Mesenchymal stem cell (in vitro differentiated cells and primary cell): ENCODE measurements at regions not wholly inside any gene's neighbourhood (a gene's known extent, or its start where the extent isn't known, plus 50 kb on each side); places are given as distances from the start of the nearest gene placed in this dataset.

Source experiments
- DNase-seq: peaks from one replicate; pipeline ENCODE4 v3.0.0-alpha.2; 2013
- H2AFZ ChIP-seq: one replicate; pipeline ENCODE4 v1.6.1; 2013; ENCODE audit warnings: low read depth, mild to moderate bottlenecking, control low read depth, inconsistent platforms, low read length, moderate library complexity
- H2AK5ac ChIP-seq: 2 replicates; pipeline ENCODE4 v1.6.1; 2013; ENCODE audit warnings: low read length, moderate library complexity, mild to moderate bottlenecking, inconsistent platforms; ENCODE audit not compliant: severe bottlenecking
- H2BK120ac ChIP-seq: one replicate; pipeline ENCODE4 v1.6.1; 2013; ENCODE audit warnings: low read depth, mild to moderate bottlenecking, inconsistent platforms, low read length, moderate library complexity
- H2BK12ac ChIP-seq, 2 experiments: one replicate each; pipeline ENCODE4 v1.6.1; 2013; ENCODE audit warnings: inconsistent platforms in 2 of 2, low read length in 2 of 2, mild to moderate bottlenecking in 2 of 2, moderate library complexity in 2 of 2, control low read depth in 1 of 2
- H2BK15ac ChIP-seq: one replicate; pipeline ENCODE4 v1.6.1; 2013; ENCODE audit warnings: mild to moderate bottlenecking, low read depth, inconsistent platforms; ENCODE audit not compliant: poor library complexity, severe bottlenecking
- H2BK5ac ChIP-seq: 2 replicates; pipeline ENCODE4 v1.6.1; 2013; ENCODE audit warnings: low read depth, mild to moderate bottlenecking, low read length, control low read depth, inconsistent platforms; ENCODE audit not compliant: poor library complexity, severe bottlenecking
- H3K14ac ChIP-seq, 2 experiments: one replicate each; pipeline ENCODE4 v1.6.1; 2013; ENCODE audit warnings: inconsistent platforms in 2 of 2, low read length in 2 of 2, control low read depth in 1 of 2, mild to moderate bottlenecking in 1 of 2, moderate library complexity in 1 of 2
- H3K18ac ChIP-seq, 2 experiments: one replicate each; pipeline ENCODE4 v1.6.1; 2013; ENCODE audit warnings: inconsistent platforms in 2 of 2, low read length in 2 of 2, control low read depth in 1 of 2, low read depth in 1 of 2, mild to moderate bottlenecking in 1 of 2
- H3K23ac ChIP-seq, 2 experiments: one replicate each; pipeline ENCODE4 v1.6.1; 2013; ENCODE audit warnings: inconsistent platforms in 2 of 2, low read length in 2 of 2, mild to moderate bottlenecking in 2 of 2, moderate library complexity in 2 of 2, control low read depth in 1 of 2
- H3K27ac ChIP-seq: 2 replicates; pipeline ENCODE4 v1.5.1; 2013; ENCODE audit warnings: mild to moderate bottlenecking, moderate library complexity, low read length, control low read depth, inconsistent platforms; ENCODE audit not compliant: poor library complexity, severe bottlenecking
- H3K27me3 ChIP-seq, 2 experiments: 2 replicates each; pipeline versions ENCODE4 v1.6.1 to v1.7.0; 2013; ENCODE audit warnings: low read length in 2 of 2, mild to moderate bottlenecking in 2 of 2, moderate library complexity in 2 of 2, control low read depth in 1 of 2, inconsistent platforms in 1 of 2; ENCODE audit not compliant: control insufficient read depth in 1 of 2, insufficient read depth in 1 of 2
- H3K36me3 ChIP-seq, 2 experiments: 2 replicates each; pipeline versions ENCODE4 v1.6.1 to v1.7.0; 2013; ENCODE audit warnings: low read length in 2 of 2, control low read depth in 1 of 2, inconsistent platforms in 1 of 2, low read depth in 1 of 2, mild to moderate bottlenecking in 1 of 2; ENCODE audit not compliant: insufficient read depth in 2 of 2, control insufficient read depth in 1 of 2
- H3K4ac ChIP-seq, 2 experiments: one replicate each; pipeline ENCODE4 v1.6.1; 2013; ENCODE audit warnings: inconsistent platforms in 2 of 2, low read length in 2 of 2, mild to moderate bottlenecking in 2 of 2, moderate library complexity in 2 of 2, control low read depth in 1 of 2, low read depth in 1 of 2
- H3K4me1 ChIP-seq: 2 replicates; pipeline ENCODE4 v1.6.1; 2013; ENCODE audit warnings: low read depth, low read length, control low read depth; ENCODE audit not compliant: control insufficient read depth, insufficient read depth
- H3K4me2 ChIP-seq: 2 replicates; pipeline ENCODE4 v1.6.1; 2013; ENCODE audit warnings: low read length, mild to moderate bottlenecking, inconsistent platforms; ENCODE audit not compliant: poor library complexity, severe bottlenecking
- H3K4me3 ChIP-seq, 2 experiments: 2 replicates each; pipeline versions ENCODE4 v1.5.1 to v1.7.0; 2013; ENCODE audit warnings: low read length in 2 of 2, mild to moderate bottlenecking in 2 of 2, control low read depth in 1 of 2, low read depth in 1 of 2; ENCODE audit not compliant: insufficient read depth in 1 of 2
- H3K79me1 ChIP-seq: replicated peaks from 2 replicates; pipeline ENCODE4 v1.6.1; 2013; ENCODE audit warnings: mild to moderate bottlenecking, control low read depth, low read length, inconsistent platforms; ENCODE audit not compliant: poor library complexity, severe bottlenecking
- H3K9ac ChIP-seq: 2 replicates; pipeline ENCODE4 v1.7.0; 2013; ENCODE audit warnings: mild to moderate bottlenecking, low read length, moderate library complexity
- H3K9me3 ChIP-seq: 2 replicates; pipeline ENCODE4 v1.7.0; 2013; ENCODE audit warnings: mild to moderate bottlenecking, low read length; ENCODE audit not compliant: control insufficient read depth
- H4K8ac ChIP-seq: one replicate; pipeline ENCODE4 v1.6.1; 2013; ENCODE audit warnings: inconsistent platforms, mild to moderate bottlenecking, low read length, moderate library complexity
- H4K91ac ChIP-seq: one replicate; pipeline ENCODE4 v1.6.1; 2013; ENCODE audit warnings: mild to moderate bottlenecking, low read length, inconsistent platforms
- WGBS: methylation state at CpG from one replicate; pipeline ENCODE4 v1.1.7; 2013; ENCODE audit warnings: mixed read lengths; 5-methylcytosine and 5-hydroxymethylcytosine counted together

GRCh38 chr6:92840246-92840930 is 579.0 kb downstream of the EPHA7 start:
- Histone ChIP-seq H2BK15ac (no peak overlapping the region), H3K79me1 (no peaks in the 10 kb centered on the region), H3K18ac (no peak overlapping the region), H2AFZ (no peak overlapping the region), H2BK120ac (no peak overlapping the region), H4K8ac (no peak overlapping the region), H3K14ac (no peak overlapping the region), H2BK5ac (no peak overlapping the region), H2BK12ac (no peak overlapping the region), H3K27ac (no peak overlapping the region), H3K4ac (no peak overlapping the region), H2AK5ac (no peak overlapping the region), H3K4me3 (no peak overlapping the region), H3K4me2 (no peak overlapping the region), H3K9me3 (no peaks in the 10 kb centered on the region), H3K36me3 (no peaks in the 10 kb centered on the region), H3K4me1 (no peaks in the 10 kb centered on the region), H3K9ac (no peak overlapping the region), H3K27me3 (no peaks in the 10 kb centered on the region), H4K91ac (no peak overlapping the region), H3K23ac (no peak overlapping the region)
- DNase-seq: peak; percentile 55
- WGBS: 20% methylated on average over 1 of the region's 4 CpGs

- Histone ChIP-seq H3K4ac (no peak overlapping the region), H3K79me1 (no peaks in the 10 kb centered on the region), H3K27me3 (no peaks in the 10 kb centered on the region), H2AK5ac (no peak overlapping the region), H3K9me3 (no peaks in the 10 kb centered on the region), H2BK15ac (no peak overlapping the region), H3K4me2 (no peak overlapping the region), H2BK5ac (no peak overlapping the region), H3K36me3 (no peaks in the 10 kb centered on the region), H3K18ac (no peak overlapping the region), H3K23ac (no peak overlapping the region), H3K4me1 (no peaks in the 10 kb centered on the region), H2BK120ac (no peak overlapping the region), H3K14ac (no peak overlapping the region), H4K91ac (no peak overlapping the region), H2AFZ (no peak overlapping the region), H3K4me3 (no peak overlapping the region), H3K9ac (no peak overlapping the region), H2BK12ac (no peak overlapping the region), H3K27ac (no peak overlapping the region), H4K8ac (no peak overlapping the region)
- WGBS: no CpG with 5 or more reads among the region's 1 CpG
- no peak for DNase-seq
Measured at GRCh38 chr6:92828788-92829187, 590.6 kb downstream of the EPHA7 start.

GRCh38 chr6:92827104-92827503 is 592.3 kb downstream of the EPHA7 start:
- Histone ChIP-seq H3K4ac (no peak overlapping the region), H3K27ac (no peak overlapping the region), H3K23ac (no peak overlapping the region), H2BK120ac (no peak overlapping the region), H3K14ac (no peak overlapping the region), H2BK12ac (no peak overlapping the region), H3K4me1 (no peaks in the 10 kb centered on the region), H2BK15ac (no peak overlapping the region), H3K4me3 (no peak overlapping the region), H3K18ac (no peak overlapping the region), H2AK5ac (no peak overlapping the region), H3K36me3 (no peaks in the 10 kb centered on the region), H3K9ac (no peak overlapping the region), H4K91ac (no peak overlapping the region), H4K8ac (no peak overlapping the region), H3K4me2 (no peak overlapping the region), H3K27me3 (no peaks in the 10 kb centered on the region), H3K9me3 (no peaks in the 10 kb centered on the region), H2AFZ (no peak overlapping the region), H3K79me1 (no peaks in the 10 kb centered on the region), H2BK5ac (no peak overlapping the region)
- WGBS: 67% methylated on average over 1 of the region's 2 CpGs
- DNase-seq: no peak

GRCh38 chr6:92826633-92827032 is 592.7 kb downstream of the EPHA7 start:
- H2BK5ac ChIP-seq: no peak overlapping the region
- no peak overlapping the region for H3K18ac ChIP-seq
- H4K8ac ChIP-seq: no peak overlapping the region
- H3K4me3 ChIP-seq: no peak overlapping the region
- no peak overlapping the region for H3K23ac ChIP-seq
- no peaks in the 10 kb centered on the region for H3K79me1 ChIP-seq
- H4K91ac ChIP-seq: no peak overlapping the region
- no peak overlapping the region for H2BK12ac ChIP-seq
- H3K9ac ChIP-seq: no peak overlapping the region
- H3K27me3 ChIP-seq: no peaks in the 10 kb centered on the region
- H3K27ac ChIP-seq: no peak overlapping the region
- H3K14ac ChIP-seq: no peak overlapping the region
- H3K4me1 ChIP-seq: no peaks in the 10 kb centered on the region
- no peaks in the 10 kb centered on the region for H3K36me3 ChIP-seq
- H2AFZ ChIP-seq: no peak overlapping the region
- no peak overlapping the region for H2BK15ac ChIP-seq
- DNase-seq: no peak
- H2AK5ac ChIP-seq: no peak overlapping the region
- 72% methylated on average over 2 of the region's 5 CpGs for WGBS
- H3K4ac ChIP-seq: no peak overlapping the region
- H3K4me2 ChIP-seq: no peak overlapping the region
- H3K9me3 ChIP-seq: no peaks in the 10 kb centered on the region
- no peak overlapping the region for H2BK120ac ChIP-seq
